ENCODE measurements at regions not wholly inside any gene's neighbourhood (a gene's known extent, or its start where the extent isn't known, plus 50 kb on each side); places are given as distances from the start of the nearest gene placed in this dataset.

GRCh38 chr6:80434691-80435350 is 328.4 kb downstream of the BCKDHB start:
- TF ChIP-seq CTCF (conservative IDR thresholded peaks at IDR 0.05; ENCODE audit: low read length) (no peak), EZH2phosphoT487 (IDR thresholded peaks at IDR 0.05; ENCODE audit: borderline replicate concordance, low read depth, low read length) (no peak)
